Stomach (tissue), 8 donors: ENCODE measurements at regions not wholly inside any gene's neighbourhood (a gene's known extent, or its start where the extent isn't known, plus 50 kb on each side); places are given as distances from the start of the nearest gene placed in this dataset.

Experiments
- DNase-seq, 2 donors: peaks; one replicate each; pipeline versions ENCODE4 v3.0.0 to v3.0.0-alpha.2; 2013 to 2019
- H3K27ac ChIP-seq, 5 donors: fragments of 200-600 bp in 4 of 5; sonication (generic) in 4 of 5; one replicate each; pipeline ENCODE4 v1.5.1; 2013 to 2019; ENCODE audit warnings: mild to moderate bottlenecking in 1 of 5, moderate library complexity in 1 of 5
- H3K27me3 ChIP-seq, 3 donors: fragments of 200-600 bp; sonication (generic); one replicate each; pipeline ENCODE4 v1.5.1; 2017 to 2019; ENCODE audit warnings: mixed run types in 1 of 3
- H3K36me3 ChIP-seq, 4 donors: fragments of 200-600 bp; sonication (generic); 1 replicate in 3 of 4; 2 replicates in 1 of 4; pipeline ENCODE4 v1.5.1; 2016 to 2019
- H3K4me1 ChIP-seq, 4 donors: fragments of 200-600 bp; sonication (generic); one replicate each; pipeline ENCODE4 v1.5.1; 2016 to 2019
- H3K4me3 ChIP-seq, 4 donors: fragments of 200-600 bp; sonication (generic) in 3 of 4; one replicate each; pipeline ENCODE4 v1.5.1; 2016 to 2019; ENCODE audit warnings: mild to moderate bottlenecking in 1 of 4
- H3K9me3 ChIP-seq, 4 donors: fragments of 200-600 bp; sonication (generic); one replicate each; pipeline ENCODE4 v1.5.1; 2016 to 2019
- EP300 ChIP-seq: sonication (generic); formaldehyde crosslinking; IDR thresholded peaks from one replicate; pipeline ENCODE4 v1.6.1; 2017; ENCODE audit warnings: antibody characterized with exemption
- POLR2A ChIP-seq, 4 donors: fragments of 450-650 bp; IDR thresholded peaks; one replicate each; pipeline ENCODE4 v1.6.1; 2016; ENCODE audit warnings: antibody characterized with exemption in 4 of 4, control low read depth in 2 of 4, mild to moderate bottlenecking in 1 of 4, moderate library complexity in 1 of 4
- POLR2AphosphoS5 ChIP-seq, 3 donors: sonication (generic); formaldehyde crosslinking; IDR thresholded peaks; one replicate each; pipeline ENCODE4 v1.6.1; 2016; ENCODE audit warnings: antibody characterized with exemption in 3 of 3
- WGBS, 5 donors: extraction: QIAGEN DNeasy Blood & Tissue Kit in 3 of 5; methylation state at CpG; one replicate each; pipeline versions ENCODE4 v1.1.5 to v1.1.7; 2013 to 2018; 5-methylcytosine and 5-hydroxymethylcytosine counted together
- intact Hi-C: fragments of 100-400 bp; cut with DNase I; formaldehyde crosslinking; loops from one replicate; pipeline ENCODE4 v1.15.1; 2023; ENCODE audit warnings: low total_unique reads
- TF ChIP-seq, protein P1 (sequence below), 7 experiments: fragments of 450-650 bp in 4 of 7; fragments of 200-600 bp in 3 of 7; sonication (generic) in 3 of 7; IDR thresholded peaks; one replicate each; pipeline ENCODE4 v1.5.1; 2016 to 2019; ENCODE audit warnings: antibody characterized with exemption in 7 of 7, control low read depth in 2 of 7, mild to moderate bottlenecking in 1 of 7
- donor health status: healthy with polysubstance abuse.
- donor health status: Bipolar disorder and iron deficiency.
- donor health status: healthy.

DNA sequence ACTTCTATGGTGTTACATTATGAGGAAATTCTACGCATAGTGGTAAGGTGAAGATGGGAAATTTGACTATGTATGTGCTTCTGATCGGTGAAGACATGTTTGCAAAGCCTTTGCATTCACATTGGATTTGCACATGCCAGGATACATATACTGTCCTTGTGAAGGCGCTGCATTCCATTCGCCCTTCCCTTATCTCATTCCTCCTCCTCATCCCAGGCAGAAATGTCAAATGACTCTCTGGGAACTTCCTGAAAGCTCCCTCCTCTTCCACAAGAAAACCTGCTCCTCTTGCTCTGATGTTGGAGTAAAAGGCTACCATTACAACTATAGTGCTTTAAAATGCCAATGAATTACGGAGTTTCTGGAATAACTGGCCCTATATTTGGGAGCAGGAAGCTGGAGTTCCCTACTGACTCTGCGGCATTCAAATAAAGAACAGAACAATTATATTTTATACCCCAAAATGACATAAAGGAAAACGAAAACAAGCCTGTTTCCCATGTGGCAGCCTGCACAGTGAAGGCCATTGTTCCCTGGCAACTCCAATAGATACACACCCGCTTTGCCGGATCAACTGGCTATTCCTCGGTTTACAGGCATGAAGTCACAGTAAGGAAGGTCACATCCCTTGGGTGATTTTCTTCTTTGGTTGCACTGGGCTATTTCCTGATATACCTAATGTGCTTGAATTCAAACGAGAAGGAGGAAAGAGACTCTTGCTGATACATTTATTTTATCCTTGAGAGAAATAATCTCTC lies 84.5 kb downstream of the AREG start:
- DNase-seq: no peak
- no peak overlapping the region for H3K4me3 ChIP-seq
- TF ChIP-seq, protein P1, sequence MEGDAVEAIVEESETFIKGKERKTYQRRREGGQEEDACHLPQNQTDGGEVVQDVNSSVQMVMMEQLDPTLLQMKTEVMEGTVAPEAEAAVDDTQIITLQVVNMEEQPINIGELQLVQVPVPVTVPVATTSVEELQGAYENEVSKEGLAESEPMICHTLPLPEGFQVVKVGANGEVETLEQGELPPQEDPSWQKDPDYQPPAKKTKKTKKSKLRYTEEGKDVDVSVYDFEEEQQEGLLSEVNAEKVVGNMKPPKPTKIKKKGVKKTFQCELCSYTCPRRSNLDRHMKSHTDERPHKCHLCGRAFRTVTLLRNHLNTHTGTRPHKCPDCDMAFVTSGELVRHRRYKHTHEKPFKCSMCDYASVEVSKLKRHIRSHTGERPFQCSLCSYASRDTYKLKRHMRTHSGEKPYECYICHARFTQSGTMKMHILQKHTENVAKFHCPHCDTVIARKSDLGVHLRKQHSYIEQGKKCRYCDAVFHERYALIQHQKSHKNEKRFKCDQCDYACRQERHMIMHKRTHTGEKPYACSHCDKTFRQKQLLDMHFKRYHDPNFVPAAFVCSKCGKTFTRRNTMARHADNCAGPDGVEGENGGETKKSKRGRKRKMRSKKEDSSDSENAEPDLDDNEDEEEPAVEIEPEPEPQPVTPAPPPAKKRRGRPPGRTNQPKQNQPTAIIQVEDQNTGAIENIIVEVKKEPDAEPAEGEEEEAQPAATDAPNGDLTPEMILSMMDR (IDR thresholded peaks at IDR 0.05): no peak
- no peak for TF ChIP-seq EP300
- no peak for TF ChIP-seq POLR2A (IDR thresholded peaks at IDR 0.05)
- no peak for TF ChIP-seq POLR2AphosphoS5 (IDR thresholded peaks at IDR 0.05)
- no peaks in the 10 kb centered on the region for H3K36me3 ChIP-seq
- WGBS, 5 donors: 77 to 88% (median 81%) methylated on average over 11 of the region's 11 CpGs
- no peaks in the 10 kb centered on the region for H3K27me3 ChIP-seq
- no peak overlapping the region for H3K27ac ChIP-seq
- peaks cover 0 to 6% (median 0%) of the 10 kb centered on the region in 4 donors for H3K4me1 ChIP-seq
- intact Hi-C loops: loop anchor here (10.0 kb wide), 1 partner anchor 155 kb away; no protein-coding TSS in a partner anchor
- H3K9me3 ChIP-seq: no peaks in the 10 kb centered on the region

- no peaks in the 10 kb centered on the region for H3K36me3 ChIP-seq
- TF ChIP-seq, protein P1 (IDR thresholded peaks at IDR 0.05): peak in 5 of 7 experiments; percentile 26 to 67 (median 44)
- no peak for TF ChIP-seq POLR2A (IDR thresholded peaks at IDR 0.05)
- H3K4me1 ChIP-seq: peaks cover 0 to 6% (median 0%) of the 10 kb centered on the region in 4 donors
- H3K4me3 ChIP-seq: no peak overlapping the region
- H3K27ac ChIP-seq: no peak overlapping the region
- no peaks in the 10 kb centered on the region for H3K27me3 ChIP-seq
- 38 to 45% (median 43%) methylated on average over 6 of the region's 6 CpGs for WGBS, 5 donors
- peak in 1 of 2 donors; percentile 67 for DNase-seq
- no peaks in the 10 kb centered on the region for H3K9me3 ChIP-seq
- intact Hi-C loops: loop anchor here (10.0 kb wide), 1 partner anchor 157 kb away; no protein-coding TSS in a partner anchor
These were observed 87.2 kb downstream of the AREG start for GRCh38 chr4:74531963-74532794.

- DNase-seq: no peak
- WGBS, 5 donors: 54 to 65% (median 58%) methylated on average over 3 of the region's 3 CpGs
- no peak overlapping the region for H3K4me3 ChIP-seq
- TF ChIP-seq POLR2AphosphoS5 (IDR thresholded peaks at IDR 0.05) (no peak), EP300 (no peak), POLR2A (IDR thresholded peaks at IDR 0.05) (no peak)
- TF ChIP-seq, protein P1 (IDR thresholded peaks at IDR 0.05): no peak
- no peaks in the 10 kb centered on the region for H3K27me3 ChIP-seq
- no peaks in the 10 kb centered on the region for H3K9me3 ChIP-seq
- peaks cover 0 to 6% (median under 1%) of the 10 kb centered on the region in 4 donors for H3K4me1 ChIP-seq
- no peak overlapping the region for H3K27ac ChIP-seq
- H3K36me3 ChIP-seq: no peaks in the 10 kb centered on the region
- intact Hi-C loops: loop anchor here (10.0 kb wide), 1 partner anchor 159 kb away; no protein-coding TSS in a partner anchor
These were observed 89.2 kb downstream of the AREG start for GRCh38 chr4:74534121-74534520.

GRCh38 chr4:74534936-74535335 lies 90.0 kb downstream of the AREG start:
- DNase-seq: no peak
- Histone ChIP-seq H3K4me1 (peaks cover 0 to 6% (median 3%) of the 10 kb centered on the region in 4 donors), H3K4me3 (no peak overlapping the region), H3K36me3 (no peaks in the 10 kb centered on the region), H3K9me3 (no peaks in the 10 kb centered on the region), H3K27ac (peak overlapping the region in 1 of 5 donors; percentile 19), H3K27me3 (no peaks in the 10 kb centered on the region)
- TF ChIP-seq, protein P1 (IDR thresholded peaks at IDR 0.05): no peak
- TF ChIP-seq POLR2A (IDR thresholded peaks at IDR 0.05): no peak
- no peak for TF ChIP-seq POLR2AphosphoS5 (IDR thresholded peaks at IDR 0.05)
- TF ChIP-seq EP300: no peak
- intact Hi-C loops: loop anchor here (10.0 kb wide), 1 partner anchor 160 kb away; no protein-coding TSS in a partner anchor
